Spleen (tissue), 11 donors: ENCODE measurements at regions not wholly inside any gene's neighbourhood (a gene's known extent, or its start where the extent isn't known, plus 50 kb on each side); places are given as distances from the start of the nearest gene placed in this dataset.

Experiments used
- DNase-seq: peaks from one replicate; pipeline ENCODE4 v3.0.0-alpha.2; 2020
- H3K27ac ChIP-seq, 8 donors: fragments of 200-600 bp; sonication (generic) in 7 of 8; 1 replicate in 4 of 8; 2 replicates in 4 of 8; pipeline versions ENCODE4 v1.5.0 to v1.8.0; 2016 to 2021; ENCODE audit warnings: inconsistent platforms in 4 of 8, mild to moderate bottlenecking in 4 of 8, moderate library complexity in 1 of 8
- H3K27me3 ChIP-seq, 7 donors: fragments of 200-600 bp; sonication (generic) in 6 of 7; replicated peaks in 1 of 7; 1 replicate in 4 of 7; 2 replicates in 3 of 7; pipeline versions ENCODE4 v1.5.0 to v1.8.0; 2016 to 2021; ENCODE audit warnings: inconsistent platforms in 3 of 7, mild to moderate bottlenecking in 1 of 7
- H3K36me3 ChIP-seq, 6 donors: fragments of 200-600 bp; sonication (generic) in 5 of 6; 1 replicate in 4 of 6; 2 replicates in 2 of 6; pipeline versions ENCODE4 v1.5.0 to v1.8.0; 2016 to 2021; ENCODE audit warnings: inconsistent platforms in 2 of 6
- H3K4me1 ChIP-seq, 6 donors: fragments of 200-600 bp; sonication (generic) in 5 of 6; 1 replicate in 3 of 6; 2 replicates in 3 of 6; pipeline versions ENCODE4 v1.5.0 to v1.8.0; 2016 to 2021; ENCODE audit warnings: inconsistent platforms in 3 of 6
- H3K4me3 ChIP-seq, 8 donors: fragments of 200-600 bp; sonication (generic) in 7 of 8; 1 replicate in 4 of 8; 2 replicates in 4 of 8; pipeline versions ENCODE4 v1.5.0 to v1.8.0; 2016 to 2021; ENCODE audit warnings: inconsistent platforms in 4 of 8, mild to moderate bottlenecking in 4 of 8, moderate library complexity in 2 of 8
- H3K9me3 ChIP-seq, 8 donors: fragments of 200-600 bp; sonication (generic) in 7 of 8; 1 replicate in 4 of 8; 2 replicates in 4 of 8; pipeline versions ENCODE4 v1.5.0 to v1.8.0; 2016 to 2021; ENCODE audit warnings: inconsistent platforms in 4 of 8
- CTCF ChIP-seq, 11 experiments: fragments of 200-600 bp in 7 of 11; fragments of 450-650 bp in 4 of 11; sonication (generic) in 4 of 11; IDR thresholded peaks in 8 of 11; conservative IDR thresholded peaks in 3 of 11; 1 replicate in 7 of 11; 2 replicates in 4 of 11; pipeline versions ENCODE4 v1.4.0 to v1.8.0; 2016 to 2021; ENCODE audit warnings: antibody characterized with exemption in 11 of 11, inconsistent platforms in 4 of 11, mild to moderate bottlenecking in 1 of 11
- POLR2A ChIP-seq, 3 donors: fragments of 450-650 bp; IDR thresholded peaks; one replicate each; pipeline ENCODE4 v1.5.1; 2017; ENCODE audit warnings: antibody characterized with exemption in 3 of 3, mild to moderate bottlenecking in 1 of 3
- POLR2AphosphoS5 ChIP-seq, 3 donors: sonication (generic); formaldehyde crosslinking; IDR thresholded peaks; one replicate each; pipeline ENCODE4 v1.5.1; 2017; ENCODE audit warnings: antibody characterized with exemption in 3 of 3
- WGBS, 5 donors: extraction: QIAGEN DNeasy Blood & Tissue Kit in 3 of 5; methylation state at CpG; one replicate each; pipeline versions ENCODE4 v1.1.5 to v1.1.7; 2013 to 2018; 5-methylcytosine and 5-hydroxymethylcytosine counted together
- intact Hi-C: fragments of 100-400 bp; cut with DNase I; formaldehyde crosslinking; loops from one replicate; pipeline ENCODE4 v1.15.0; 2023; ENCODE audit warnings: low total_unique reads
- donor health status: healthy with polysubstance abuse.
- donor health status: DM: no; HTN: no; CAD: no; lungs with moderate emphysema.
- donor health status: DM: no; HTN: no; CAD: no.
- donor health status: Bipolar disorder and iron deficiency.
- donor health status: healthy.
- donor health status: DM: no; HTN: no; CAD: no.
- donor health status: DM: yes; HTN: yes; CAD: no.

- no peak overlapping the region for H3K27ac ChIP-seq
- DNase-seq = no peak
- no peaks in the 10 kb centered on the region for H3K36me3 ChIP-seq
- intact Hi-C loops = no loop called here
- no peaks in the 10 kb centered on the region for H3K9me3 ChIP-seq
- H3K4me3 ChIP-seq = no peak overlapping the region
- H3K4me1 ChIP-seq = no peaks in the 10 kb centered on the region
- no peak for TF ChIP-seq POLR2A (IDR thresholded peaks at IDR 0.05)
- no peak for TF ChIP-seq CTCF (IDR thresholded peaks at IDR 0.05 in 8 of 11, conservative IDR thresholded peaks at IDR 0.05 in 3 of 11)
- TF ChIP-seq POLR2AphosphoS5 (IDR thresholded peaks at IDR 0.05) = no peak
- 80 to 94% (median 88%) methylated on average over 1 of the region's 1 CpG for WGBS, 5 donors
- no peaks in the 10 kb centered on the region for H3K27me3 ChIP-seq
These were observed 195.8 kb upstream of the TNP1 start for GRCh38 chr2:217055624-217056023.

- H3K27ac ChIP-seq = no peak overlapping the region
These were observed 194.9 kb upstream of the TNP1 start for GRCh38 chr2:217054791-217055190.

GRCh38 chr2:217052856-217053577, 193.2 kb upstream of the TNP1 start:
- intact Hi-C loops = no loop called here
- Histone ChIP-seq H3K36me3 (no peaks in the 10 kb centered on the region), H3K27me3 (peaks cover 0 to 11% (median 0%) of the 10 kb centered on the region in 7 donors), H3K27ac (peak overlapping the region in 1 of 8 donors; percentile 46), H3K4me3 (no peak overlapping the region), H3K4me1 (no peaks in the 10 kb centered on the region), H3K9me3 (no peaks in the 10 kb centered on the region)
- DNase-seq = no peak
- no peak for TF ChIP-seq POLR2AphosphoS5 (IDR thresholded peaks at IDR 0.05)
- TF ChIP-seq POLR2A (IDR thresholded peaks at IDR 0.05) = no peak
- TF ChIP-seq CTCF (IDR thresholded peaks at IDR 0.05 in 8 of 11, conservative IDR thresholded peaks at IDR 0.05 in 3 of 11) = no peak
- WGBS, 5 donors = 88 to 100% (median 90%) methylated on average over 2 of the region's 2 CpGs

More at GRCh38 chr2:217054791-217055190, 194.9 kb upstream of the TNP1 start:
- intact Hi-C loops = no loop called here
- Histone ChIP-seq H3K4me1 (no peaks in the 10 kb centered on the region), H3K36me3 (no peaks in the 10 kb centered on the region), H3K9me3 (no peaks in the 10 kb centered on the region), H3K4me3 (no peak overlapping the region), H3K27me3 (peaks cover 0 to 3% (median 0%) of the 10 kb centered on the region in 7 donors)
- no peak for DNase-seq
- TF ChIP-seq POLR2AphosphoS5 (IDR thresholded peaks at IDR 0.05) (no peak), POLR2A (IDR thresholded peaks at IDR 0.05) (no peak), CTCF (IDR thresholded peaks at IDR 0.05 in 8 of 11, conservative IDR thresholded peaks at IDR 0.05 in 3 of 11) (no peak)
- WGBS, 5 donors = 78 to 83% (median 81%) methylated on average over 4 of the region's 4 CpGs

- Histone ChIP-seq H3K27ac (no peak overlapping the region), H3K4me3 (no peak overlapping the region), H3K4me1 (no peaks in the 10 kb centered on the region), H3K27me3 (peaks cover 0 to 11% (median 0%) of the 10 kb centered on the region in 7 donors), H3K9me3 (no peaks in the 10 kb centered on the region), H3K36me3 (no peaks in the 10 kb centered on the region)
- intact Hi-C loops = no loop called here
- DNase-seq = no peak
- 91 to 96% (median 93%) methylated on average over 2 of the region's 2 CpGs for whole genome bisulfite sequencing, 5 donors
- TF ChIP-seq CTCF (IDR thresholded peaks at IDR 0.05 in 8 of 11, conservative IDR thresholded peaks at IDR 0.05 in 3 of 11) (no peak), POLR2AphosphoS5 (IDR thresholded peaks at IDR 0.05) (no peak), POLR2A (IDR thresholded peaks at IDR 0.05) (no peak)
These were observed 191.6 kb upstream of the TNP1 start for GRCh38 chr2:217051416-217051815.
